ENCODE measurements at regions not wholly inside any gene's neighbourhood (a gene's known extent, or its start where the extent isn't known, plus 50 kb on each side); places are given as distances from the start of the nearest gene placed in this dataset.

GRCh38 chr1:94669198-94669597, 127.6 kb upstream of the F3 start:
- intact Hi-C loops (cut with DNase I; ENCODE audit: low total_unique reads): no loop called here
- H3K27me3 ChIP-seq: no peaks in the 10 kb centered on the region
- no peak overlapping the region for H3K27ac ChIP-seq
- no peaks in the 10 kb centered on the region for H3K4me1 ChIP-seq
- DNase-seq: no peak
- H3K4me3 ChIP-seq: no peak overlapping the region
- TF ChIP-seq POLR2A (IDR thresholded peaks at IDR 0.05): no peak
- TF ChIP-seq, protein P1, sequence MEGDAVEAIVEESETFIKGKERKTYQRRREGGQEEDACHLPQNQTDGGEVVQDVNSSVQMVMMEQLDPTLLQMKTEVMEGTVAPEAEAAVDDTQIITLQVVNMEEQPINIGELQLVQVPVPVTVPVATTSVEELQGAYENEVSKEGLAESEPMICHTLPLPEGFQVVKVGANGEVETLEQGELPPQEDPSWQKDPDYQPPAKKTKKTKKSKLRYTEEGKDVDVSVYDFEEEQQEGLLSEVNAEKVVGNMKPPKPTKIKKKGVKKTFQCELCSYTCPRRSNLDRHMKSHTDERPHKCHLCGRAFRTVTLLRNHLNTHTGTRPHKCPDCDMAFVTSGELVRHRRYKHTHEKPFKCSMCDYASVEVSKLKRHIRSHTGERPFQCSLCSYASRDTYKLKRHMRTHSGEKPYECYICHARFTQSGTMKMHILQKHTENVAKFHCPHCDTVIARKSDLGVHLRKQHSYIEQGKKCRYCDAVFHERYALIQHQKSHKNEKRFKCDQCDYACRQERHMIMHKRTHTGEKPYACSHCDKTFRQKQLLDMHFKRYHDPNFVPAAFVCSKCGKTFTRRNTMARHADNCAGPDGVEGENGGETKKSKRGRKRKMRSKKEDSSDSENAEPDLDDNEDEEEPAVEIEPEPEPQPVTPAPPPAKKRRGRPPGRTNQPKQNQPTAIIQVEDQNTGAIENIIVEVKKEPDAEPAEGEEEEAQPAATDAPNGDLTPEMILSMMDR (IDR thresholded peaks at IDR 0.05): no peak
- H3K36me3 ChIP-seq: no peaks in the 10 kb centered on the region
- H3K9me3 ChIP-seq: no peaks in the 10 kb centered on the region

GRCh38 chr1:94668528-94668927, 127.0 kb upstream of the F3 start:
- Histone ChIP-seq H3K27me3 (no peaks in the 10 kb centered on the region), H3K27ac (no peak overlapping the region), H3K4me3 (no peak overlapping the region), H3K9me3 (no peaks in the 10 kb centered on the region), H3K36me3 (no peaks in the 10 kb centered on the region), H3K4me1 (no peaks in the 10 kb centered on the region)
- TF ChIP-seq, protein P1 (IDR thresholded peaks at IDR 0.05): no peak
- no peak for TF ChIP-seq POLR2A (IDR thresholded peaks at IDR 0.05)
- intact Hi-C loops (cut with DNase I; ENCODE audit: low total_unique reads): no loop called here
- no peak for DNase-seq

- H3K27me3 ChIP-seq: no peaks in the 10 kb centered on the region
- no peak overlapping the region for H3K4me3 ChIP-seq
- intact Hi-C loops (cut with DNase I; ENCODE audit: low total_unique reads): no loop called here
- no peak for DNase-seq
- no peaks in the 10 kb centered on the region for H3K4me1 ChIP-seq
- H3K27ac ChIP-seq: no peak overlapping the region
- no peaks in the 10 kb centered on the region for H3K36me3 ChIP-seq
- no peaks in the 10 kb centered on the region for H3K9me3 ChIP-seq
- no peak for TF ChIP-seq POLR2A (IDR thresholded peaks at IDR 0.05)
These were observed 126.3 kb upstream of the F3 start for GRCh38 chr1:94667818-94668217.

DNA sequence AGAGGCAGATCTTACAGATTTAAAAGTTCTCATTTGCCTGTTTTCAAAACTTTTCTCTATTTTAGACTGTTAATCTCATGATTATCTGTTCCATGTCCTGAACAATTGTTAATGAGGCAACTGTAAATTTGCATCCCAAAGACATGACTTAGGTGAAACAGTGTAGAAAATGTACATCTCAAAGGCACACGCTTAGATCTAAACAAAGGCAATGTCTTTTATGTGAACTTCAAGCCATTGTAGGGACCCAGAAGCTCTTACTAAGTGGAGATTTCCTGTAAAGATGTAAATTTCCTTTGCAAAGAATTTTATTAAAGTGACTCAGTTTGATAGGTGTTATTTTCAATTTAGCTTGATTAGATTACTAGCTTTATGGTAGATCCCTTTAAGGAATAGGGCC, 125.2 kb upstream of the F3 start:
- no peaks in the 10 kb centered on the region for H3K27me3 ChIP-seq
- H3K27ac ChIP-seq: no peak overlapping the region
- intact Hi-C loops (cut with DNase I; ENCODE audit: low total_unique reads): no loop called here
- no peaks in the 10 kb centered on the region for H3K9me3 ChIP-seq
- TF ChIP-seq, protein P1 (IDR thresholded peaks at IDR 0.05): no peak
- no peak for TF ChIP-seq POLR2A (IDR thresholded peaks at IDR 0.05)
- DNase-seq: no peak
- no peaks in the 10 kb centered on the region for H3K36me3 ChIP-seq
- H3K4me3 ChIP-seq: no peak overlapping the region
- no peaks in the 10 kb centered on the region for H3K4me1 ChIP-seq

- no peaks in the 10 kb centered on the region for H3K36me3 ChIP-seq
- H3K4me1 ChIP-seq: no peaks in the 10 kb centered on the region
- TF ChIP-seq, protein P1 (IDR thresholded peaks at IDR 0.05): no peak
- TF ChIP-seq POLR2A (IDR thresholded peaks at IDR 0.05): no peak
- H3K4me3 ChIP-seq: no peak overlapping the region
- no peaks in the 10 kb centered on the region for H3K9me3 ChIP-seq
- H3K27ac ChIP-seq: no peak overlapping the region
- intact Hi-C loops (cut with DNase I; ENCODE audit: low total_unique reads): no loop called here
- DNase-seq: no peak
- no peaks in the 10 kb centered on the region for H3K27me3 ChIP-seq
These were observed 119.9 kb upstream of the F3 start for GRCh38 chr1:94661431-94661932.

DNA sequence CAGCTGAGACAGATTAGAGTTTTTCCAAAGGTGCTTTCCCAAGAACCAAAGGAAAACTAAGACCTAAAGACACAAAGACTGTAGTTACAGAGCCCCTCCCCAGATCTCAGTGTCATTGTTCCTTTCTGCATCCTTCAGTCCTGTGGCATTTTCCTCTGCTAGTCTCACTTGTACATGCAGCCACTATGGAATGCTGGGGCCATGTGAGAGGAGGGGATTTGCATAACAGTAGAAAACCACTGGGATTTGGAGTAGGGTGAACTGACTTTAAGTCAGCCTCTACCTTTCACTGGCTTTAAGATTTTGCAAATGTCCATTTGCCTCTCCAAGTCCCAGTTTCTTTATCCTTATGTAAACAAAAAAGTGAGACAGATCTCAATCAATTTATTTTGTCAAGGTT, 119.4 kb upstream of the F3 start:
- H3K27ac ChIP-seq: no peak overlapping the region
- no peaks in the 10 kb centered on the region for H3K4me1 ChIP-seq
- no peaks in the 10 kb centered on the region for H3K9me3 ChIP-seq
- H3K27me3 ChIP-seq: no peaks in the 10 kb centered on the region
- no peak overlapping the region for H3K4me3 ChIP-seq
- no peak for DNase-seq
- no peaks in the 10 kb centered on the region for H3K36me3 ChIP-seq
- intact Hi-C loops (cut with DNase I; ENCODE audit: low total_unique reads): no loop called here
- TF ChIP-seq, protein P1 (IDR thresholded peaks at IDR 0.05): no peak
- TF ChIP-seq POLR2A (IDR thresholded peaks at IDR 0.05): no peak
